NCI-H1092 (cell line): ENCODE measurements at regions not wholly inside any gene's neighbourhood (a gene's known extent, or its start where the extent isn't known, plus 50 kb on each side); places are given as distances from the start of the nearest gene placed in this dataset.

Experiments used
- DNase-seq: peaks from one replicate; lab custom pipeline; 2025; lab: John Stamatoyannopoulos, UW

DNA sequence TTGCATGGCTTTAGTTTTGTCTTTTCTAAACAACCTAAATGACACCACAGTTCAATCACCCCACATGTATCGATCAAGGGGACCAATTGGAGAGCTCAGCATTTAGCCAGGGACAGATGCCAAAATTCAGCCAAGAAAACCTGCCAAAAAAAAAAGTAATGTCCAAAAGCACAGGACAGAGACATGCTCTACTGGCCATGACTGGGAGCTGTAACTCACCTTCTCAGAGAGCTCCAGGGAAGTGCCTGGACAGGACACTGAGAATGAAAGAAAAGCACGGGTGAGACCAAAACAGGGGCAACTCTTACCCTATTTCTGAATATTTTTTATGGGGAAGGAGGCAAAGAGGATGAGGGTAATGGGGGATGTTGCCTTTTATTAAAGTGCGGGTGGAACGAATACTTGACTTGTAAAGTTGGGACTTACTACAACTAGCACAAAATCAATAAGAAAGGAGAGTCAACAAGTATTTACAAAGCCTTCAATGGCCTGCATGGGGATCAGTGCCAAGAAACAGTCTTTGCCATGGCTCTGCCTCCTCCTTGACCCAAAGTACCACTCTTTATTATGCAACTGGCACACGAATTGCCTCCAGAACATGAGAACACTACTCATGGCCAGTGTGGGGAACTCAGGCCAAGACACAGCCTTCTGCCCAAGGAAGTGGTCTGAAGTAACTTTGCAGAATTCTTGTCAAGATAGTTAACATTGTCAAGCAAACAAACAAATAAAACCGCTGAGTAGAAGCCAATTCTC is 72.9 kb upstream of the HK2 start:
- no peak for DNase-seq

DNA sequence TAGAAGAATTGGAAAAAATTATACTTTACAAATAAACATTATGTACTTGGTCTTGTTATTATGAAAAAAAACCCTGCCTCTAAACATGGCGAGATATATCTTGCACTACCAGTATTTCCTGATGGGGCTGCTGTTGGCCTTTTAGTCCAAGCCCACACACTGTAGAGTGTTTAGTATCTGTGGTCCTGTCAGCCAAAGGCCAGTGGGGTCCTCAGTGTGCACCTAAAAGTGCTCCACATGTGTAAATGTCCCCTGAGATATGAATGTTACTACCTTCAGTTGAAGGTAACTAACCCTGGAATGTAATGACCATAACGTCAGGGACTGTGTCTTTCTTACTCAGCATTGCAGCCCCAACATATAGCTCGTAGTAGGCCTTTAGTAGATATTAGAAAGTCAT is 71.1 kb upstream of the HK2 start:
- no peak for DNase-seq

DNA sequence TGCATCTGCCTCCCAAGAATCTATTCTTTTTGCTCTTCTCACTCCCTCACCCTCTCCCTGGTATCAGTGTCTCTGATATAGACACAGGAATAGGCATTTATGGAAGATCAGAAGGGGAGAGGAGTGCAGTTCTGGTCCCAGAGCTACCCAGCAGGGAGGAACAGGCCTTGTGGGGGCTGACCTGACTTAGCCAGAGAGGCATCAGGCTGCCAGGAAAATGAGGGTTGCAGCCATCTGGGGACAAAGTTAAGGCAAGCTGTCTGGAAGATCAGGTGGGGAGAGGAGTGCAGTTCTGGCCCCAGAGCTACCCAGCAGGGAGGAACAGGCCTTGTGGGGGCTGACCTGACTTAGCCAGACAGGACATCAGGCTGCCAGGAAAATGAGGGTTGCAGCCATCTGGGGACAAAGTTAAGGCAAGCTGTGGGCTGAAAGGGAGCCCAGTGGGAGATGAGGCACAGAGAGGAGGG is 69.9 kb upstream of the HK2 start:
- DNase-seq: no peak

DNA sequence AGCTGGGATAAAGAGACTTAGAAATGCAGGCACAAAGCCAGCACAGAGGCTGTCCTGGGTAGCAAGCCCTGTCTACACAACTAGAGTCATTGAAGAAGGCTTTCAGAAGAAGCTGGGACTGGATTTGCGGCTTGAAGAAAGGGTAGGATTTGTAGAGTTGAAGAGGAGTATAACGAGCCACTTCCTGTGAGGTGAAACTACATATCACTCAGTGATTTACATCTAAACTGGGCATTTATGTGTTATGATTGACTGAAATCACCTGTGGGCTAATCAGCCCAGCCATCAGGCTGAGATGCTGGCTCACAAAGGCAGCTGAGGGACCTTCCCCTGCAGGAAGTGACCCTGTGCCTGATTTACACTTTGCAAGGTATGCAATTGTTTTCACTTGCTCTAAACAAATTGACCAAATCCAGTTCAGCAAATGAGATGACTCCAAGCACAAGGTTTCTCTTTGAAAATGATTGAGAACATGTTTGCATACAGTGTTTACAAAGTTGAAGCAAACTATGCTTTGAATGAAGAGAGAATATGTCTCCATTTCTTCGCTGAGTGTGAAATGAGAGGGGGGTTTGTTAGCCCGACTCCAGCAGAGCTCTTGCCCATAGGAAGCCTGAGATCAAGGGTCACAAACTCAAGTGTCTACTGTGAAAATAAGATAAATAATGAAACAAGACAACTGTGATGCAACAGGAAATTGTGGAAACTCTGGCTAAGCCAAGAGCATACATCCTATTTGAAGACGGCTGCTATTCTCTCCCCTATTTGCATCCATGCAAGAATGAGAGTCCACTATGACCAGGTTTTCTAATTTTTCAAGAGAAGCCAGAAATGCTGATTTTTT is 69.3 kb upstream of the HK2 start:
- no peak for DNase-seq

DNA sequence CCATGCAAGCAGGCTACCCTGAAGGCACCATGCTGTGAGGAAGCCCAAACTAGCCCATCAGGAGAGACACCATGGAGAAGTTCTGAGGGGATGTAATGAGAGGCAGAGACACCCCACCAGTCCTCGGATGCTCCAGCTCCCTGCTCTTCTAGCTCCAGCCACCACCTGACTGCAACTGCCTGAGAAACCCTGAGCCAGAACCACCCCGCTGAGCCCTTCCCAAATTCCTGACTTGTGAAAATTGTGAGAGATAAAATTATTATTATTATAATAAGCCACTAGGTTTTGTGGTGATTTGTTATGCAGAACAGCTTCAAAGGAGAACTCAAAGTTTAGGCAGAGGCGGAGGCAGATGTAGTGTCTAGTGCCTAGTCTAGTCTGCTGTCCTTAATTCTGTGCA is 67.1 kb upstream of the HK2 start:
- no peak for DNase-seq

DNA sequence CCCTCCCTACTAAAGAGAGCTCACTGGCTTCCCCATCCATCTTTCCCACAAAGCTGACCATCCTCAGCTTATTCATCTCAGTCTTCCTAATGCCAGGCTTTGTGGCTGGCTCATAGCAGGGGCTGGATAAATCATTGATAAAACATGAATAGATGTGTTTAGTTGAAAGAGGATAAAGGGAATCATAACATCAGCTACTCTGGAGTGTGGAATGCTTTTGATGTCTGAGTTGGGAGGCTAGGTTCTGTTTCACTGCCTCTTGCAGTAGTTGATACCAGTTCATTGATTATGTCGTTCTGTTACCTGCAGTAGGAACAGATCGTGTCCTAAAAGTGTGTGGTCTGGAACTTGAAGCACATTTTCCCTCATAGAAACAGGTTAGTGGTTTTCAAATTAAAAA is 66.3 kb upstream of the HK2 start:
- DNase-seq: no peak

DNA sequence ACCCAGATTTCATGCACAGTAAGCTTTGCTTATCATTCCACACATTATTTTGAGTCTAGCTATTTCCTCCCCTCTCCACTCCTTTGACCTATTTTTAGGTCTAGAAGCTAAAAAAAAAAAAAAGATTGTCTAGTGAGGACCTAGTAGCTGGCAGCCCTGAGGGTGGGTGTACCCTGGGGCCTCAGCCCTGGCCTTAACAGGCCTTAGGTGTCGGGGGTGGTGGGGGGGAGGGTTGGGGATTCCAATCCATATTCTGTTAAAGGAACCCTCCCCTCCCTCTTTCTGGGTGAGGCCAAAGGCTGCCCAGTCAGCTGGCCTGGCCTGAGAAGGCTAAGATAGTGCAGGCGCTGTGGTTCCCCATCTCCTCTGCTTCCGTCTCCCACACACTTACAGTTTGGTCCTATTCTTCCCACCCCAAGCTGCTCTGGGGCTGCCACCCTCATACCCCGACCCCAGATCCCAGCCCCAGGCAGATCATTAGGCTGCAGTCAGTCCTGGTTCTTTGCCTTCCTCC is 65.5 kb upstream of the HK2 start:
- DNase-seq: no peak

DNA sequence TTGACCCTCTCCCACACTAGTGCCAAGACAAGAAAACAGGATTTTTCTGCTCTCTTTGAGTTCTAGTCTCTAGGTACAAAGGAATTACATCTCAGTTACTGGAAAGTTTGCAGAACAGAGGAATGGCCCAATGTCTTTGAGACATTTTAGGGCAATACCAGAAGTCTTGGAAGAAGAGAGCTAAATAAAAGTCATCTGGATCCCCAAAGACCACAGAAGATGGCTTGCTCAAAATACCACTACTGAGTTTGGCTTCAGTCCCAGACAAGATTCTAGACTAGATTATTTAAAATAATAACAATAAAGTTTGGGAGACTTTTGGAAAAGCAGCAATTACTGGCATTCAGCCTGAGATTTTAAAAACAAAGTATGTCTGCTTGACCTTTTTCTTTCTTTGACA is 61.9 kb upstream of the HK2 start:
- DNase-seq: no peak

DNA sequence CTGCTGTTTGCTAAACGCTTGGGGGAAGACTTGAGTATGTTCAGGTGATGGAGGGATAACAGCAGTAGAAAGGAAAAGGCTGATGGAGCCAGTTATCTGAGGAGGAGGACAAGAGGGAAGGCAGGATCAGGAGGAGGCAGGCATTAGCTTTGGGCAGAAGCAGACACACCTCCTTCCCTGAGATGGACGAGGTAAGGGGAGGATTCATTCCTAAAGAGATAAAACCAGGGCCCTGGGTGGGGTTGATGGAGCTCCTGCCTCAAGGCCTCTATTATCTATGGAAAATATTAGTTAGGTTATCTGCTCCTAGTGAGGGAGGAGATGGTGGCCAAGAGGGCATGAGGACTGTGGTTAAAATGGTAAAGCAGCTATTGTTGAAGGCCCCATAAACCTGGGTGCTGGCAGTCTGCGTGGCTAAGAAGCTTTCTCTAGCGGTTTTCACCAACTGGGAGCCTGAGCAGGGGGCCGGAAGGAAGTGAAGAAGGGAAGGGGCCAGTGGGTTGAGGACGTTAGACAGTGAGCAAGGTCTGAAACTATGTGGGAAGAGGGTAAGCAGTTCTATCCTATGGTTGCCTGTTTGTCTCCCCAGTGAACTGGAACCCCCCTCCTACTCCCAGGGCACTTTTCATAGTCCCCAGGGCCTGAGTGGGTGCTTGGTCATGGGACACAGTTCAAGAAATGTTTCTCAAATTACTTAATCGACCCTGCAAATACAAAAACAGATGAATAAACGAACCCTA is 56.6 kb upstream of the HK2 start:
- DNase-seq: no peak

DNA sequence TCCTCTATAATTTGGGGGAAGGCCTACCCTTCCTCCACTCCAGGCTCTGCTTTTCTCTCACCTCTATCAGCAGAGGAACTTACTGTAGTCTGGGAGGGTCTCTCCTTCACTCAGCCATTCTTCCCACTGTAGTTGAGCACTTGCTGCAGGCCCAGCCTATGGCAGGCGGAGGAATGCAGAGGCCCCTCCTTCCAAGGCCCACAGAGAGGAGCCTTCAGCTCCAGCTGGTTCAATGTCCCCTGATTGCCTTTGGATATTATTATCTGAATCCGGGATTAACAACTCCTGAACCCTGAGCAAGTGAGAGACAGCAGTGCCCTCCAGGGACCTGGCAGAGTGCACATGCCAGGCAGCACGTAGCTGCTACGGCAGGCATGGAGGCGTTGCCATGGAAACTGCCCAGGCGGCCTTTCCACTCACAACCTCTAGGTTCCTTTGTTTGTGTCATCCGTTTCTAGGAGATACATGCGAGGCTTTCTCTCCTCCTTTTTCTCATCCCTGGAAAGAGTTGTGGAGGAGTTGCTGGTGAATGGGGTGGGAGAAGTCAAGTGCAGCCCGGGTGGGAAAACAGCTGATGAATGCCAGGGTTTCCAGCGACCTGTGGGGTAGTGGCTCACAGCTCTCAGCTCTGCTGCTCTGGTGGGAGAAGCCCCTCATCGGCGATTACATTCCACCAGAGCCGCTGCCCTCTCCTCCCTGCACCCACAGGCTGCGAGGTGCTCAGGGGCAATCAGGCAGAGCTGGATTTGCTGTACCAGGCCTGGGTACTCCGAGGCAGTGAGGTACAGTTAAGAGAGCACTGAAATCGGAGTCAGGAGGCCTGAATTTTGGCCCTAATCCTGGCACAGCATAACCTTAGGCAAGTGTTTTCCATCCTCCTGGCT is 55.3 kb upstream of the HK2 start:
- DNase-seq: peak; percentile 50

DNA sequence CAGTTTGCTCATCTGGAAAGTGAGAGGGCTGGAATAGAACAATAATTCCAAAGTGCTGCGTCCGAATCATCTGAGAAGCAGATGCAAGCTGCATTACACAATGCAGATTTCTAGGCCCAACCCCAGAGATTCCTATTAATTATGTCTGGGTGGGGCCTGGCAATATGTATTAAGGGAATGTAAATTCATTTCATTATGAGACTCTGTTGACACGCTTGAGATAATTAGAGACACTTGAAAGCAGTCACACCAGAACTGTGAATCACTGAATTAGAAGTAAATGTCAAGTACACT is 54.7 kb upstream of the HK2 start:
- DNase-seq: no peak

DNA sequence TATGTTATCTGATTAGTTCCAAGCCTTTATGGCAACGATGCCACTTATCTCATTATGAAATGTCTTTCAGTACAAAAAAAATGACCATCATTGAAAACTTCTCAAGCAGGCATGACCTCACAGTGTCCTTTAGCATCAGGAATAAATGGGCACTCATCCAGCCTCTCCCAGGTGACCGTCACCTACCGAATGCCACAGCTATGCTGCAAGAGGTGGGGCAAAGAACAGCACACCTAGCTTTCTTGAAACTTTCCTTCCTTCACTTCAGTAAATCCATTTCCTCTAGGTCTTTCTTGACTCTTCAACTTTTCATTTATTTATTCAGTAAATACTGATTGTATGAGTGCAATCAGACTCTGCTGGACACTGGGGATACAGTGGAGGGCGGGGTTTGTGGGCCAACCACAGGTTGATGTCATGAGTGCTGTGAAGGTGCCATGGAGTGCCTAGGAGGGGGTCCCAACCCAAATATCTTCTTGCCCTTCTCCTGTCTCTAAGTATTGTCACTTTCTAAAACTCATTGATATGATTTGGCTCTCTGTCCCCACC is 54.3 kb upstream of the HK2 start:
- DNase-seq: no peak
